Panc1 (cell line): ENCODE measurements at regions not wholly inside any gene's neighbourhood (a gene's known extent, or its start where the extent isn't known, plus 50 kb on each side); places are given as distances from the start of the nearest gene placed in this dataset.

ENCODE experiments used
- ATAC-seq: fragments of 200-7000 bp; cut with Tn5 transposase; 2 replicates; pipeline ENCODE4 v1.9.1; 2020; ENCODE audit warnings: mild to moderate bottlenecking, moderate library complexity
- BruUV-seq: library from RNA; stranded (reverse); fragments of 400-500 nt; replicated peaks from 2 replicates; lab custom pipeline; 2021; lab: Mats Ljungman, UMichigan
- CTCF ChIA-PET: fragments of 300-600 bp; sonication (Branson Sonifier 250); formaldehyde crosslinking; loops from one replicate; lab custom pipeline; 2022; ENCODE audit warnings: antibody characterized with exemption; lab: Charles Lee
- POLR2A ChIA-PET: fragments of 300-600 bp; sonication (Branson Sonifier 250); formaldehyde crosslinking; loops from one replicate; lab custom pipeline; 2022; ENCODE audit warnings: antibody characterized with exemption; lab: Charles Lee
- DNase-seq: peaks from one replicate; pipeline ENCODE4 v3.0.0-alpha.2; 2010; ENCODE audit warnings: low read depth, low spot score
- H3K27ac ChIP-seq: 2 replicates; pipeline ENCODE4 v1.5.1; 2011; ENCODE audit warnings: mild to moderate bottlenecking, low read length, inconsistent platforms
- H3K27me3 ChIP-seq: fragments of 200-500 bp; sonication (Bioruptor generic); 2 replicates; pipeline ENCODE4 v1.6.0; 2014; ENCODE audit warnings: low read length, inconsistent platforms; ENCODE audit not compliant: control insufficient read depth, insufficient read depth
- H3K36me3 ChIP-seq: fragments of 200-500 bp; sonication (Bioruptor generic); 2 replicates; pipeline ENCODE4 v1.5.1; 2014; ENCODE audit warnings: inconsistent platforms, mild to moderate bottlenecking, low read length, moderate library complexity; ENCODE audit not compliant: control insufficient read depth, insufficient read depth
- H3K4me1 ChIP-seq: 2 replicates; pipeline ENCODE4 v1.5.1; 2011; ENCODE audit warnings: inconsistent platforms, mild to moderate bottlenecking, low read length, moderate library complexity; ENCODE audit not compliant: control insufficient read depth, insufficient read depth
- H3K4me3 ChIP-seq, 2 experiments: 2 replicates each; pipeline ENCODE4 v1.5.1; 2011 to 2012; ENCODE audit warnings: low read depth in 2 of 2, low read length in 2 of 2, mild to moderate bottlenecking in 2 of 2, inconsistent platforms in 1 of 2, moderate library complexity in 1 of 2
- H3K9me3 ChIP-seq: fragments of 200-500 bp; sonication (Bioruptor generic); 2 replicates; pipeline ENCODE4 v1.5.1; 2014; ENCODE audit warnings: low read depth, mild to moderate bottlenecking, inconsistent platforms, low read length, moderate library complexity; ENCODE audit not compliant: control insufficient read depth, insufficient read depth
- POLR2AphosphoS5 ChIP-seq: IDR thresholded peaks from 2 replicates; pipeline ENCODE4 v1.6.1; 2012; ENCODE audit warnings: mild to moderate bottlenecking, low read depth, low read length, moderate library complexity
- SIN3A ChIP-seq: IDR thresholded peaks from 2 replicates; pipeline ENCODE4 v1.6.1; 2012; ENCODE audit warnings: low read depth, mild to moderate bottlenecking, low read length, moderate library complexity, borderline replicate concordance; ENCODE audit not compliant: insufficient read depth
- TCF7L2 ChIP-seq: IDR thresholded peaks from 2 replicates; pipeline ENCODE4 v1.6.1; 2011; ENCODE audit warnings: mild to moderate bottlenecking, low read depth, low read length, inconsistent platforms
- in situ Hi-C: cut with HindIII; loops from 2 replicates; pipeline ENCODE4 v1.10.0; 2016; ENCODE audit warnings: low sequenced_read_pairs, low pct_unique_long_range_greater_than_20kb
- intact Hi-C: fragments of 100-400 bp; cut with micrococcal nuclease; formaldehyde crosslinking; loops from one replicate; pipeline ENCODE4 v1.10.0; 2022; ENCODE audit not compliant: unreplicated experiment
- TF ChIP-seq, protein P1 (sequence below), 2 experiments: IDR thresholded peaks; 2 replicates each; pipeline ENCODE4 v1.6.1; 2011 to 2012; ENCODE audit warnings: low read depth in 2 of 2, control low read depth in 1 of 2, low read length in 1 of 2, mild to moderate bottlenecking in 1 of 2, moderate library complexity in 1 of 2; ENCODE audit not compliant: insufficient read depth in 1 of 2
- TF ChIP-seq, protein P2 (sequence below): fragments of 450-650 bp; IDR thresholded peaks from 2 replicates; pipeline ENCODE4 v1.5.1; 2017; ENCODE audit warnings: mild to moderate bottlenecking

DNA sequence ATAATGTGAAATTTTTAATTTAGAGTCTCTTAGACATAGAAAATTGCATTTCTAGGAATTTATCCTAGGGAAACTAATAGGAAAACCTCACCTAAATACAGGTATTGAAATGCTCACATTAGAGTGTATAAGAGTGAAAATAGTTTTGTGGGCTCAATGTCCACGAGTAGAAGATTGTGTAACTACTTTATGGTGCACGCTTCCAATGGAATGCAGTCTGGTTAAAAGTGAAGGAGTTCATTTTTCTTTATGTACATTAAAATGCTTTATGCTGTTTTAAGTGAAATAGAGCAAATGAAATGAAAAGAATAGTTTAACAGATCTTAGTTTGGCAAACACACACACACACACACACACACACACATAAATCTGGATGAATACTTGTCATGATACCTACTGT, 278.2 kb downstream of the USP25 start:
- H3K36me3 ChIP-seq = no peaks in the 10 kb centered on the region
- H3K4me1 ChIP-seq = no peaks in the 10 kb centered on the region
- no peak for ATAC-seq
- DNase-seq = no peak
- no peak overlapping the region for H3K27ac ChIP-seq
- BruUV-seq = no TSS peak
- TF ChIP-seq SIN3A = no peak
- TF ChIP-seq, protein P1, sequence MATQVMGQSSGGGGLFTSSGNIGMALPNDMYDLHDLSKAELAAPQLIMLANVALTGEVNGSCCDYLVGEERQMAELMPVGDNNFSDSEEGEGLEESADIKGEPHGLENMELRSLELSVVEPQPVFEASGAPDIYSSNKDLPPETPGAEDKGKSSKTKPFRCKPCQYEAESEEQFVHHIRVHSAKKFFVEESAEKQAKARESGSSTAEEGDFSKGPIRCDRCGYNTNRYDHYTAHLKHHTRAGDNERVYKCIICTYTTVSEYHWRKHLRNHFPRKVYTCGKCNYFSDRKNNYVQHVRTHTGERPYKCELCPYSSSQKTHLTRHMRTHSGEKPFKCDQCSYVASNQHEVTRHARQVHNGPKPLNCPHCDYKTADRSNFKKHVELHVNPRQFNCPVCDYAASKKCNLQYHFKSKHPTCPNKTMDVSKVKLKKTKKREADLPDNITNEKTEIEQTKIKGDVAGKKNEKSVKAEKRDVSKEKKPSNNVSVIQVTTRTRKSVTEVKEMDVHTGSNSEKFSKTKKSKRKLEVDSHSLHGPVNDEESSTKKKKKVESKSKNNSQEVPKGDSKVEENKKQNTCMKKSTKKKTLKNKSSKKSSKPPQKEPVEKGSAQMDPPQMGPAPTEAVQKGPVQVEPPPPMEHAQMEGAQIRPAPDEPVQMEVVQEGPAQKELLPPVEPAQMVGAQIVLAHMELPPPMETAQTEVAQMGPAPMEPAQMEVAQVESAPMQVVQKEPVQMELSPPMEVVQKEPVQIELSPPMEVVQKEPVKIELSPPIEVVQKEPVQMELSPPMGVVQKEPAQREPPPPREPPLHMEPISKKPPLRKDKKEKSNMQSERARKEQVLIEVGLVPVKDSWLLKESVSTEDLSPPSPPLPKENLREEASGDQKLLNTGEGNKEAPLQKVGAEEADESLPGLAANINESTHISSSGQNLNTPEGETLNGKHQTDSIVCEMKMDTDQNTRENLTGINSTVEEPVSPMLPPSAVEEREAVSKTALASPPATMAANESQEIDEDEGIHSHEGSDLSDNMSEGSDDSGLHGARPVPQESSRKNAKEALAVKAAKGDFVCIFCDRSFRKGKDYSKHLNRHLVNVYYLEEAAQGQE (IDR thresholded peaks at IDR 0.05; ENCODE audit: insufficient read depth in 1 of 2, low read depth in 2 of 2, low read length in 1 of 2) = no peak
- no peak for TF ChIP-seq TCF7L2
- no peak for TF ChIP-seq POLR2AphosphoS5
- TF ChIP-seq, protein P2, sequence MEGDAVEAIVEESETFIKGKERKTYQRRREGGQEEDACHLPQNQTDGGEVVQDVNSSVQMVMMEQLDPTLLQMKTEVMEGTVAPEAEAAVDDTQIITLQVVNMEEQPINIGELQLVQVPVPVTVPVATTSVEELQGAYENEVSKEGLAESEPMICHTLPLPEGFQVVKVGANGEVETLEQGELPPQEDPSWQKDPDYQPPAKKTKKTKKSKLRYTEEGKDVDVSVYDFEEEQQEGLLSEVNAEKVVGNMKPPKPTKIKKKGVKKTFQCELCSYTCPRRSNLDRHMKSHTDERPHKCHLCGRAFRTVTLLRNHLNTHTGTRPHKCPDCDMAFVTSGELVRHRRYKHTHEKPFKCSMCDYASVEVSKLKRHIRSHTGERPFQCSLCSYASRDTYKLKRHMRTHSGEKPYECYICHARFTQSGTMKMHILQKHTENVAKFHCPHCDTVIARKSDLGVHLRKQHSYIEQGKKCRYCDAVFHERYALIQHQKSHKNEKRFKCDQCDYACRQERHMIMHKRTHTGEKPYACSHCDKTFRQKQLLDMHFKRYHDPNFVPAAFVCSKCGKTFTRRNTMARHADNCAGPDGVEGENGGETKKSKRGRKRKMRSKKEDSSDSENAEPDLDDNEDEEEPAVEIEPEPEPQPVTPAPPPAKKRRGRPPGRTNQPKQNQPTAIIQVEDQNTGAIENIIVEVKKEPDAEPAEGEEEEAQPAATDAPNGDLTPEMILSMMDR = no peak
- ChIA-PET POLR2A (no interaction called here), CTCF (no interaction called here)
- intact Hi-C loops (no loop called here), in situ Hi-C loops (no loop called here)
- H3K27me3 ChIP-seq = no peaks in the 10 kb centered on the region
- no peak overlapping the region for H3K4me3 ChIP-seq
- H3K9me3 ChIP-seq = no peaks in the 10 kb centered on the region

DNA sequence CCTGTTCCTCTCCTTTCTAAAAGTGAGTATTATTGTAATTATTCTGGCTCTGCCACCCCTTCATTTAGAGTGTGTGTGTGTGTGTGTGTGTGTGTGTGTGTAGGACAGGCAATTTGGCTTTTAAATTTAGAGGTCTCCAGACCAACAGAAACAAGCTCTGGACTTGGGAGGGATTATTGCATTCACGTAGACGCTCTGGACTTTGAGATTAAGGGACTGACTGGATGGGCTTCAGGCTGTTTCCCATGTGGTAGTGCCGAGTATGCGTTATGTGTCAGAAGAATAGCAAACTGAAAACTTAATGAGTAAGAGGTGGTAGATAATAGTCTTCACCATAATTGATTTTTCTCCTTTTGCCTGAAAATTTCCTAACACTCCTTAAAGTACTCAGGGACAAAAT, 281.9 kb downstream of the USP25 start:
- no peak for TF ChIP-seq POLR2AphosphoS5
- TF ChIP-seq, protein P2 = no peak
- TF ChIP-seq TCF7L2 = no peak
- no peak for TF ChIP-seq SIN3A
- TF ChIP-seq, protein P1 (IDR thresholded peaks at IDR 0.05; ENCODE audit: insufficient read depth in 1 of 2, low read depth in 2 of 2, low read length in 1 of 2) = no peak
- Histone ChIP-seq H3K4me3 (no peak overlapping the region), H3K27ac (no peak overlapping the region), H3K4me1 (no peaks in the 10 kb centered on the region), H3K9me3 (no peaks in the 10 kb centered on the region), H3K36me3 (no peaks in the 10 kb centered on the region), H3K27me3 (no peaks in the 10 kb centered on the region)
- ATAC-seq (no peak), DNase-seq (no peak)
- ChIA-PET POLR2A (no interaction called here), CTCF (no interaction called here)
- intact Hi-C loops (no loop called here), in situ Hi-C loops (no loop called here)
- no TSS peak for BruUV-seq
